ENCODE measurements at regions not wholly inside any gene's neighbourhood (a gene's known extent, or its start where the extent isn't known, plus 50 kb on each side); places are given as distances from the start of the nearest gene placed in this dataset.

DNA sequence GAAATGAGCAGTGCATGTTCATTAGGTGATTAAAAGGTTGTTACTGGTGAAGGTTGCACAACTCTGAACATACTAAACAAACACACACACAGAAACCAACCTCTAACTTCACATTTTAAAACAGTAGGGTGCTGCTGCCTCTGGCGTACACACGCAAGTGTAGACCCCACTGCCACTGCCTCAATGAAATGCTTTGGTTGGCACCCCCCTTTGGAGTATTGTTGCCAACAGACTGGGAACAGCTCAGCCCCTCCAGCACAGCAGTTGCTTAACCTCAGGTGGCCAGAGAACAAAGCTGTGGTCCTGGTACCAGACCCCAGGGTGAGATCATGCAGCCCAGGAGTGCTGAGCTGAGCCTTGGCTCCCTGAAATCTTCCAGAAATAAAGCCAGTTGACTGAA, 138.6 kb downstream of the TMEM18 start:
- TF ChIP-seq EZH2 (IDR thresholded peaks at IDR 0.05; ENCODE audit: borderline replicate concordance, low read depth, low read length, severe bottlenecking) (no peak), CTCF (IDR thresholded peaks at IDR 0.05; ENCODE audit: borderline replicate concordance, extremely low read depth, low read length, poor library complexity, severe bottlenecking) (no peak)
